MCF 10A (cell line): ENCODE measurements at regions not wholly inside any gene's neighbourhood (a gene's known extent, or its start where the extent isn't known, plus 50 kb on each side); places are given as distances from the start of the nearest gene placed in this dataset.

Source experiments
- BruUV-seq: library from RNA; stranded (reverse); fragments of 400-500 nt; replicated peaks from 2 replicates; lab custom pipeline; 2021; lab: Mats Ljungman, UMichigan
- CTCF ChIA-PET: fragments of 300-600 bp; sonication (Branson Sonifier 250); formaldehyde crosslinking; extraction: SDS; loops from one replicate; lab custom pipeline; 2021; ENCODE audit warnings: antibody characterized with exemption, inconsistent platforms; lab: Yijun Ruan, JAX
- POLR2A ChIA-PET: fragments of 300-600, 350-650 bp; sonication (Branson Sonifier 250); formaldehyde crosslinking; extraction: SDS; loops from one replicate; lab custom pipeline; 2020; ENCODE audit warnings: antibody characterized with exemption, inconsistent platforms; lab: Yijun Ruan, JAX
- DNase-seq: peaks from one replicate; pipeline ENCODE4 v3.0.0-alpha.2; 2018; ENCODE audit not compliant: unreplicated experiment
- H3K27ac Mint-ChIP-seq: one replicate; pipeline ENCODE4 v1.8.0; 2022; ENCODE audit warnings: mild to moderate bottlenecking, low read depth, mixed read lengths; ENCODE audit not compliant: unreplicated experiment
- H3K27me3 Mint-ChIP-seq: one replicate; pipeline ENCODE4 v1.8.0; 2022; ENCODE audit warnings: mixed read lengths; ENCODE audit not compliant: insufficient read depth, unreplicated experiment
- H3K36me3 Mint-ChIP-seq: one replicate; pipeline ENCODE4 v1.8.0; 2022; ENCODE audit warnings: mild to moderate bottlenecking, moderate library complexity, mixed read lengths; ENCODE audit not compliant: insufficient read depth, unreplicated experiment
- H3K4me1 Mint-ChIP-seq: one replicate; pipeline ENCODE4 v1.8.0; 2022; ENCODE audit warnings: mixed read lengths; ENCODE audit not compliant: insufficient read depth, unreplicated experiment
- H3K4me3 Mint-ChIP-seq: one replicate; pipeline ENCODE4 v1.8.0; 2022; ENCODE audit warnings: mild to moderate bottlenecking, moderate library complexity, mixed read lengths; ENCODE audit not compliant: unreplicated experiment
- H3K9me3 Mint-ChIP-seq: one replicate; pipeline ENCODE4 v1.8.0; 2022; ENCODE audit warnings: mixed read lengths; ENCODE audit not compliant: unreplicated experiment
- CTCF ChIP-seq: fragments of 200-600 bp; IDR thresholded peaks from one replicate; pipeline ENCODE4 v1.8.0; 2022; ENCODE audit warnings: antibody characterized with exemption, mild to moderate bottlenecking; ENCODE audit not compliant: unreplicated experiment
- intact Hi-C: fragments of 100-400 bp; cut with micrococcal nuclease; formaldehyde crosslinking; loops from 2 replicates; pipeline ENCODE4 v1.14.1; 2022

DNA sequence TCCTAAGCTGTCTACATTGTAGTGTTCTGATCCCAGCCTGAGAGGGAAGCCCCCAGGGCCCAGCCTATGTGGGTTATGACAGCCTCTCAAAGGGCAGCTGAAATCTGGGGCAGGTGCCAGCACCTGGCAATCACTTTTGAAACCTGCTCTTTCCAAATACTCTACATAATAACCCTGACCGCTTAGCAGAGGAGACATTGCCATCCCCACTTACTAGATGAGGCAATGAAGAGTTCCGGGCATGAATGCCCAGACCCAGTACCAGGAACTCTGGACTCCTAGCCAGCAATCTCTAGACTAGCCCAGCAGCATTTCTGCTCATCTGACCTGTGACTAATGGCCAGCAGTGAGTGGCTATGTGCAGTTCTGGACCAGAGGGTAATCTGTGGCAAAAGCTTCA, 412.4 kb upstream of the CADM1 start:
- ChIA-PET POLR2A (no interaction called here), CTCF (interaction anchor here (0.7 kb wide), 1 partner anchor 114 kb away, joined by 3 read pairs; no protein-coding TSS in a partner anchor)
- Mint-ChIP-seq H3K4me1 (no peaks in the 10 kb centered on the region), H3K27ac (no peak overlapping the region), H3K4me3 (no peak overlapping the region), H3K9me3 (peaks cover 15% of the 10 kb centered on the region), H3K36me3 (no peaks in the 10 kb centered on the region), H3K27me3 (no peaks in the 10 kb centered on the region)
- no peak for TF ChIP-seq CTCF
- intact Hi-C loops, result no loop called here
- no TSS peak for BruUV-seq
- DNase-seq, result no peak

DNA sequence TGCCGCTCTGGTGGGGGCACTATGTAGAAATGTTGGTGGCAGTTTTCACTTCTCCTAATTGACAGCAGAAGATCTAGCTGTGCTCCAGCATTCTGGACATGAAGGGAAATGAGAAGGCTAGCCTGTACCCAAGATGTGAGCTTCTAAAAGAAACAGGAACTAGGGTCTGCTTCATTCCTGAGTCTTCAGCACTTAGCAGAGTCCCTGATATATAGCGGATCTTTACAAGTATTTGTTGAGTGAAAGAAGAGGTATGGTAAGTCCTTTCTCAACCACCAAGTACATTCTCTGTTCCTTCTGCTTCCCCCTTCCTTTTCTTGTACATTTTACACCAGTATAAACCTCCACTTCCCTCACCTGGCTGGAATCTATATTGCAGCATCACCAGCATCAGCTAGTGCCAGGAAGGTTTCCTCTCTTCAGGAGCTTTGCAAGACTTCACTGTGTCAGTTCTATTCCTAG, 408.3 kb upstream of the CADM1 start:
- ChIA-PET POLR2A (no interaction called here), CTCF (interaction anchor here (0.7 to 1.5 kb wide), 2 partner anchors 578 to 579 kb away, joined by 3 read pairs; no protein-coding TSS in a partner anchor)
- H3K9me3 Mint-ChIP-seq, result peaks cover 16% of the 10 kb centered on the region
- intact Hi-C loops, result no loop called here
- no peak for TF ChIP-seq CTCF
- H3K27ac Mint-ChIP-seq, result no peak overlapping the region
- H3K27me3 Mint-ChIP-seq, result no peaks in the 10 kb centered on the region
- no TSS peak for BruUV-seq
- no peaks in the 10 kb centered on the region for H3K4me1 Mint-ChIP-seq
- no peak overlapping the region for H3K4me3 Mint-ChIP-seq
- no peak for DNase-seq
- H3K36me3 Mint-ChIP-seq, result no peaks in the 10 kb centered on the region

GRCh38 chr11:115911613-115912346, 407.6 kb upstream of the CADM1 start:
- Mint-ChIP-seq H3K4me3 (no peak overlapping the region), H3K9me3 (peaks cover 20% of the 10 kb centered on the region), H3K27me3 (no peaks in the 10 kb centered on the region), H3K27ac (no peak overlapping the region), H3K36me3 (no peaks in the 10 kb centered on the region), H3K4me1 (no peaks in the 10 kb centered on the region)
- DNase-seq, result no peak
- intact Hi-C loops, result no loop called here
- BruUV-seq, result no TSS peak
- ChIA-PET POLR2A (no interaction called here), CTCF (no interaction called here)
- TF ChIP-seq CTCF, result no peak

DNA sequence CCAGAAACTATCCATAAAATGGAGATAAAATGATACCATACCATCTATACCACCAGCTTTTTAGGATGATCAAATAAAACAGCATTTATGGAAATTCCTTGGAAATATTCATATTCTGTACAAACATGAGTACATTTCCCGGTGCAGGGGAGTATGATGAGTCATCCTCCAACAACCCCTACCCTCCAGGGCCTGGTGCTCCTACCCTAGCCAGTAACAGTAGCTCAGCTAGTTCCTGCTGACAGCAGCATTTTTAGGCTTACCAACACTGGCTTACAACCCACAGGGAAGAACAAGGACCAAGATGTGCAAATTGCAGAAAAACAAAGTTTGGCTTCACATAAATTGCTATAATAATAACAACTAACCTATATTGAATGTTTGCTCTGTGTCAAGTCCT, 406.2 kb upstream of the CADM1 start:
- intact Hi-C loops, result no loop called here
- no peak overlapping the region for H3K4me3 Mint-ChIP-seq
- no peaks in the 10 kb centered on the region for H3K27me3 Mint-ChIP-seq
- no peak overlapping the region for H3K27ac Mint-ChIP-seq
- peaks cover 26% of the 10 kb centered on the region for H3K9me3 Mint-ChIP-seq
- no TSS peak for BruUV-seq
- H3K36me3 Mint-ChIP-seq, result no peaks in the 10 kb centered on the region
- no peak for DNase-seq
- ChIA-PET POLR2A (no interaction called here), CTCF (no interaction called here)
- H3K4me1 Mint-ChIP-seq, result no peaks in the 10 kb centered on the region
- TF ChIP-seq CTCF, result no peak
